Fibroblast of lung (primary cell): ENCODE measurements at regions not wholly inside any gene's neighbourhood (a gene's known extent, or its start where the extent isn't known, plus 50 kb on each side); places are given as distances from the start of the nearest gene placed in this dataset.

Source experiments
- CTCF ChIP-seq, 2 donors: IDR thresholded peaks in 1 of 2; conservative IDR thresholded peaks in 1 of 2; 1 replicate in 1 of 2; 2 replicates in 1 of 2; pipeline ENCODE4 v1.5.1; 2011 to 2012; ENCODE audit warnings: low read length in 2 of 2, control low read depth in 1 of 2, inconsistent platforms in 1 of 2, low read depth in 1 of 2, mild to moderate bottlenecking in 1 of 2
- EZH2 ChIP-seq: IDR thresholded peaks from 2 replicates; pipeline ENCODE4 v1.5.1; 2012; ENCODE audit warnings: low read length, control low read depth, mild to moderate bottlenecking; ENCODE audit errors: missing control alignments

DNA sequence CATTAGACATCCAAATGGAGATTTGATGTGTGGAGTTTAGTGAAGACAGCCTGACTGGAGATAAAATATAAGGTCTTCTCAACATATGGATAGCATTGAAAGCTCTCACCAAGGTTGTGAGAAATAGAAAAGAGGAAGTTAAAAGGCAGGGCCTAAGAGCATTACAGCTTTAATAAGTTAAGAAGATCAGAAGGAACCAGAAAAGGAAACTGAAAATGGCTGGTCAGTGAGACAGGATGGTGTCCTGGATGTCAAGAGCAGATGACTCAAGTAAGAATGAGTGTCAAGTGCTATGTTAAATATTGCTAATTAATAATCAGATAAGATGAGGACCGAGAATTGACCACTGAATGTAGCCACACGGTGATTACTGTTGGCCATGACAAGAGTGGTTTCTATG is 642.9 kb downstream of the STPG2 start:
- no peak for TF ChIP-seq CTCF (conservative IDR thresholded peaks at IDR 0.05 in 1 of 2, IDR thresholded peaks at IDR 0.05 in 1 of 2; ENCODE audit: low read depth in 1 of 2, low read length in 2 of 2)
- TF ChIP-seq EZH2, result no peak
